K562 (cell line): ENCODE measurements at regions not wholly inside any gene's neighbourhood (a gene's known extent, or its start where the extent isn't known, plus 50 kb on each side); places are given as distances from the start of the nearest gene placed in this dataset.
"Not testable (repeated sequence)": the region's sequence is repeated elsewhere in the genome, so short reads cannot be mapped to it uniquely, and the experiment has no call there.

ENCODE experiments used
- ATAC-seq: fragments of 200-7000 bp; cut with Tn5 transposase; 3 replicates; pipeline ENCODE4 v1.9.1; 2020; ENCODE audit warnings: moderate library complexity
- BruUV-seq: library from RNA; stranded (reverse); fragments of 400-500 nt; replicated peaks from 2 replicates; lab custom pipeline; 2021; lab: Mats Ljungman, UMichigan
- CTCF ChIA-PET: fragments of 300-600 bp; formaldehyde crosslinking; extraction: SDS; loops from one replicate; lab custom pipeline; 2021; ENCODE audit warnings: low intra/inter-chr PET ratio; lab: Yijun Ruan, JAX
- POLR2A ChIA-PET: fragments of 300-600, 350-650 bp; sonication (Branson Sonifier 250); formaldehyde crosslinking; extraction: SDS; loops from one replicate; lab custom pipeline; 2021; ENCODE audit warnings: antibody characterized with exemption, inconsistent platforms; lab: Yijun Ruan, JAX
- DNase-seq, 4 experiments: peaks; one replicate each; pipeline versions ENCODE4 v3.0.0 to v3.0.0-alpha.2; 2011 to 2018; ENCODE audit warnings: low spot score in 3 of 4, mixed read lengths in 3 of 4; ENCODE audit errors: extremely low read depth in 1 of 4
- FAIRE-seq: peaks from 2 replicates; lab custom pipeline; 2011; peaks lifted over from hg19 to GRCh38; lab: Jason Lieb, UNC
- H2AFZ ChIP-seq: 2 replicates; pipeline ENCODE4 v1.6.0; 2011; ENCODE audit warnings: low read depth, low read length, control low read depth, inconsistent platforms
- H3K27ac ChIP-seq: fragments of 200-600 bp; 3 replicates; pipeline ENCODE4 v1.8.0; 2011; ENCODE audit warnings: low read depth, mild to moderate bottlenecking, control low read depth, inconsistent platforms, low read length, moderate library complexity, mixed read lengths; ENCODE audit errors: extremely low read depth
- H3K27me3 ChIP-seq, 2 experiments: fragments of 300-600 bp in 1 of 2; 2 replicates in 1 of 2; 3 replicates in 1 of 2; pipeline versions ENCODE4 v1.6.0 to v1.8.0; 2011; ENCODE audit warnings: inconsistent platforms in 2 of 2, low read length in 2 of 2, mild to moderate bottlenecking in 1 of 2, mixed read lengths in 1 of 2, moderate library complexity in 1 of 2; ENCODE audit not compliant: control insufficient read depth in 2 of 2, insufficient read depth in 2 of 2
- H3K36me3 ChIP-seq: fragments of 300-600 bp; 3 replicates; pipeline ENCODE4 v1.8.0; 2011; ENCODE audit warnings: mild to moderate bottlenecking, low read length, inconsistent platforms; ENCODE audit not compliant: control insufficient read depth, insufficient read depth
- H3K4me1 ChIP-seq, 2 experiments: fragments of 200-600 bp in 1 of 2; replicated peaks in 1 of 2; 2 replicates in 1 of 2; 3 replicates in 1 of 2; pipeline versions ENCODE4 v1.5.1 to v1.8.0; 2011; ENCODE audit warnings: inconsistent platforms in 2 of 2, low read length in 2 of 2, mild to moderate bottlenecking in 1 of 2, mixed read lengths in 1 of 2, moderate library complexity in 1 of 2; ENCODE audit not compliant: control insufficient read depth in 2 of 2, insufficient read depth in 2 of 2
- H3K4me2 ChIP-seq: 2 replicates; pipeline ENCODE4 v1.6.1; 2011; ENCODE audit warnings: low read length, control low read depth, inconsistent platforms, mixed read lengths; ENCODE audit not compliant: insufficient read depth
- H3K4me3 ChIP-seq: fragments of 200-600 bp; sonication (generic), shearing (Covaris generic); 2 replicates; pipeline ENCODE4 v1.5.1; 2016; ENCODE audit warnings: control low read depth, inconsistent platforms
- H3K79me2 ChIP-seq: fragments of 200-600 bp; 3 replicates; pipeline ENCODE4 v1.8.0; 2011; ENCODE audit warnings: low read length, inconsistent platforms; ENCODE audit not compliant: control insufficient read depth, insufficient read depth
- H3K9ac ChIP-seq, 2 experiments: 2 replicates each; pipeline versions ENCODE4 v1.6.0 to v1.6.1; 2011; ENCODE audit warnings: low read depth in 2 of 2, low read length in 2 of 2, control low read depth in 1 of 2, inconsistent platforms in 1 of 2, mild to moderate bottlenecking in 1 of 2, mixed read lengths in 1 of 2; ENCODE audit not compliant: insufficient read depth in 1 of 2
- H3K9me1 ChIP-seq: one replicate; pipeline ENCODE4 v1.6.0; 2011; ENCODE audit warnings: inconsistent platforms, mild to moderate bottlenecking, low read length, moderate library complexity; ENCODE audit not compliant: control insufficient read depth, insufficient read depth
- H3K9me3 ChIP-seq: replicated peaks from 2 replicates; pipeline ENCODE4 v1.5.1; 2011; ENCODE audit warnings: low read depth, low read length, inconsistent platforms; ENCODE audit not compliant: control insufficient read depth, insufficient read depth
- H4K20me1 ChIP-seq: replicated peaks from 2 replicates; pipeline ENCODE4 v1.6.1; 2011; ENCODE audit warnings: low read length, inconsistent platforms, mixed read lengths; ENCODE audit not compliant: control insufficient read depth, insufficient read depth
- CBX3 ChIP-seq, 2 experiments: IDR thresholded peaks; 1 replicate in 1 of 2; 2 replicates in 1 of 2; pipeline ENCODE4 v1.6.1; 2012; ENCODE audit warnings: inconsistent platforms in 2 of 2, low read length in 2 of 2, borderline replicate concordance in 1 of 2, control low read depth in 1 of 2
- FOXK2 ChIP-seq, 2 experiments: fragments of 450-650 bp; IDR thresholded peaks in 1 of 2; conservative IDR thresholded peaks in 1 of 2; 2 replicates each; pipeline ENCODE4 v1.6.1; 2016; ENCODE audit warnings: low read depth in 2 of 2, mild to moderate bottlenecking in 1 of 2
- GATAD2B ChIP-seq: fragments of 450-650 bp; IDR thresholded peaks from 2 replicates; pipeline ENCODE4 v1.6.1; 2017; ENCODE audit warnings: mild to moderate bottlenecking, borderline replicate concordance
- PBX2 ChIP-seq, 2 experiments: IDR thresholded peaks in 1 of 2; conservative IDR thresholded peaks in 1 of 2; 2 replicates each; pipeline ENCODE4 v1.6.1; 2016; ENCODE audit warnings: low read depth in 2 of 2, mild to moderate bottlenecking in 1 of 2, missing compliant biosample characterization in 1 of 2, missing genetic modification characterization in 1 of 2, moderate library complexity in 1 of 2
- RCOR1 ChIP-seq, 2 experiments: IDR thresholded peaks; 2 replicates each; pipeline ENCODE4 v1.6.1; 2012; ENCODE audit warnings: low read depth in 2 of 2, low read length in 2 of 2, borderline replicate concordance in 1 of 2, improper control_type of control experiment in 1 of 2
- WGBS: fragments of 100-300 bp; shearing (Covaris generic); methylation state at CpG from one replicate; pipeline ENCODE4 v1.1.6; 2016; ENCODE audit warnings: low coverage, mixed read lengths; ENCODE audit not compliant: insufficient coverage; ENCODE audit errors: missing lambda C conversion rate; 5-methylcytosine and 5-hydroxymethylcytosine counted together
- in situ Hi-C: fragments of 300-500 bp; cut with MboI; formaldehyde crosslinking; loops from 4 replicates; pipeline ENCODE4 v1.15.0; 2018; ENCODE audit warnings: inconsistent platforms, mixed read lengths
- intact Hi-C: fragments of 100-400 bp; cut with micrococcal nuclease; formaldehyde crosslinking; loops from 2 replicates; pipeline ENCODE4 v1.14.2; 2022
- TF ChIP-seq, protein P1 (sequence below): fragments of 450-650 bp; IDR thresholded peaks from 2 replicates; pipeline ENCODE4 v1.6.1; 2016
- TF ChIP-seq, protein P2 (sequence below), 2 experiments: fragments of 450-650 bp; formaldehyde crosslinking in 1 of 2; IDR thresholded peaks; 2 replicates each; pipeline versions ENCODE4 v1.4.0 to v1.6.1; 2014 to 2020; ENCODE audit warnings: mild to moderate bottlenecking in 2 of 2, borderline replicate concordance in 1 of 2, low read depth in 1 of 2

DNA sequence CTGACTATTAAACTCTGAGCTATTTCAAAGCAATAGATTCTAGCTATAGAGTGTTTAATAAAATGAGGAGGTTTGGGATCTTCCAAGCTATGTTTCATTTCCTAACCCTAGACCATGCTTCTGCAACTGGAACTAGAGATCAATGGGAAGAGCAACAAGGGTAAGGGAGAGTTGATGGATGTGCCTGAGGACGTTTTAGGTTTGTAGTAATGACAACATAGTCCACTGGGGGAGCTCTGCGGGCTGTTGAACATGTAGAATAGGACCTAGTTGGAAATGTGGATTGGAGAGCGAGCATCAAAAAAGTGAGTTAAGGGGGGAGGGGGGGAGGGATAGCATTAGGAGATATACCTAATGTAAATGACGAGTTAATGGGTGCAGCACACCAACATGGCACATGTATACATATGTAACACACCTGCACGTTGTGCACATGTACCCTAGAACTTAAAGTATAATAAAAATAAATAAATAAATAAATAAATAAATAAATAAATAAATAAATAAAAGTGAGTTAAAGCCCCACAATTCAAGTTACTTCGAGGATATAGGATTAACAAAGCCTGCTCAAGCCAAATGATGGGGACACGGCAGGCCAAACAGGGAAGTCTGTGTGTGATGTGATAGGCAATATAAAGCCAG, 165.7 kb upstream of the HES1 start:
- BruUV-seq; H3K9me1 ChIP-seq; H3K4me2 ChIP-seq; H3K79me2 ChIP-seq; H3K9ac ChIP-seq; H4K20me1 ChIP-seq; H3K27ac ChIP-seq; H3K27me3 ChIP-seq; H3K9me3 ChIP-seq; in situ Hi-C loops; H3K4me3 ChIP-seq; H3K36me3 ChIP-seq; TF ChIP-seq PBX2 (CRISPR knock-in tag; IDR thresholded peaks at IDR 0.05; ENCODE audit: low read depth): not testable (repeated sequence)
- FAIRE-seq (peak; percentile 74), ATAC-seq (peak; percentile 91), DNase-seq (peak; percentile 71 to 82 (median 74))
- intact Hi-C loops = loop anchor here (10.0 kb wide), 1 partner anchor 165 kb away; the partner anchor contains the start of gene HES1
- WGBS = 19% methylated on average over 5 of the region's 7 CpGs
- POLR2A ChIA-PET = interaction anchor here (0.6 to 1.7 kb wide), 3 partner anchors 10 to 167 kb away, joined by 3 to 12 read pairs (median 6); partner anchors contain the start of gene HES1
- CTCF ChIA-PET = interaction anchor here (0.6 kb wide), 1 partner anchor 168 kb away, joined by 3 read pairs; no protein-coding TSS in a partner anchor
- H2AFZ ChIP-seq = peak overlapping the region; percentile 73
- peaks cover 6 to 14% of the 10 kb centered on the region in 2 experiments; a peak in 4 of 5 replicates for H3K4me1 ChIP-seq
- TF ChIP-seq, protein P1, sequence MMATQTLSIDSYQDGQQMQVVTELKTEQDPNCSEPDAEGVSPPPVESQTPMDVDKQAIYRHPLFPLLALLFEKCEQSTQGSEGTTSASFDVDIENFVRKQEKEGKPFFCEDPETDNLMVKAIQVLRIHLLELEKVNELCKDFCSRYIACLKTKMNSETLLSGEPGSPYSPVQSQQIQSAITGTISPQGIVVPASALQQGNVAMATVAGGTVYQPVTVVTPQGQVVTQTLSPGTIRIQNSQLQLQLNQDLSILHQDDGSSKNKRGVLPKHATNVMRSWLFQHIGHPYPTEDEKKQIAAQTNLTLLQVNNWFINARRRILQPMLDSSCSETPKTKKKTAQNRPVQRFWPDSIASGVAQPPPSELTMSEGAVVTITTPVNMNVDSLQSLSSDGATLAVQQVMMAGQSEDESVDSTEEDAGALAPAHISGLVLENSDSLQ = peak; percentile 87
- peak in 1 of 2 experiments; percentile 73; a peak in 1 of 3 replicates for TF ChIP-seq CBX3 (IDR thresholded peaks at IDR 0.05; ENCODE audit: borderline replicate concordance in 1 of 2, low read length in 2 of 2)
- TF ChIP-seq FOXK2 (conservative IDR thresholded peaks at IDR 0.05 in 1 of 2, IDR thresholded peaks at IDR 0.05 in 1 of 2; ENCODE audit: low read depth in 2 of 2) = peak; percentile 54 to 55; a peak in 1 of 4 replicates
- TF ChIP-seq, protein P2, sequence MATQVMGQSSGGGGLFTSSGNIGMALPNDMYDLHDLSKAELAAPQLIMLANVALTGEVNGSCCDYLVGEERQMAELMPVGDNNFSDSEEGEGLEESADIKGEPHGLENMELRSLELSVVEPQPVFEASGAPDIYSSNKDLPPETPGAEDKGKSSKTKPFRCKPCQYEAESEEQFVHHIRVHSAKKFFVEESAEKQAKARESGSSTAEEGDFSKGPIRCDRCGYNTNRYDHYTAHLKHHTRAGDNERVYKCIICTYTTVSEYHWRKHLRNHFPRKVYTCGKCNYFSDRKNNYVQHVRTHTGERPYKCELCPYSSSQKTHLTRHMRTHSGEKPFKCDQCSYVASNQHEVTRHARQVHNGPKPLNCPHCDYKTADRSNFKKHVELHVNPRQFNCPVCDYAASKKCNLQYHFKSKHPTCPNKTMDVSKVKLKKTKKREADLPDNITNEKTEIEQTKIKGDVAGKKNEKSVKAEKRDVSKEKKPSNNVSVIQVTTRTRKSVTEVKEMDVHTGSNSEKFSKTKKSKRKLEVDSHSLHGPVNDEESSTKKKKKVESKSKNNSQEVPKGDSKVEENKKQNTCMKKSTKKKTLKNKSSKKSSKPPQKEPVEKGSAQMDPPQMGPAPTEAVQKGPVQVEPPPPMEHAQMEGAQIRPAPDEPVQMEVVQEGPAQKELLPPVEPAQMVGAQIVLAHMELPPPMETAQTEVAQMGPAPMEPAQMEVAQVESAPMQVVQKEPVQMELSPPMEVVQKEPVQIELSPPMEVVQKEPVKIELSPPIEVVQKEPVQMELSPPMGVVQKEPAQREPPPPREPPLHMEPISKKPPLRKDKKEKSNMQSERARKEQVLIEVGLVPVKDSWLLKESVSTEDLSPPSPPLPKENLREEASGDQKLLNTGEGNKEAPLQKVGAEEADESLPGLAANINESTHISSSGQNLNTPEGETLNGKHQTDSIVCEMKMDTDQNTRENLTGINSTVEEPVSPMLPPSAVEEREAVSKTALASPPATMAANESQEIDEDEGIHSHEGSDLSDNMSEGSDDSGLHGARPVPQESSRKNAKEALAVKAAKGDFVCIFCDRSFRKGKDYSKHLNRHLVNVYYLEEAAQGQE (IDR thresholded peaks at IDR 0.05; ENCODE audit: borderline replicate concordance) = peak; percentile 60; the same call in 1 of the 2 replicates
- TF ChIP-seq, protein P2 (CRISPR knock-in tag; IDR thresholded peaks at IDR 0.05; ENCODE audit: low read depth) = not testable (repeated sequence)
- TF ChIP-seq RCOR1 (IDR thresholded peaks at IDR 0.05; ENCODE audit: borderline replicate concordance in 1 of 2, low read depth in 2 of 2, low read length in 2 of 2) = peak in 1 of 2 experiments; percentile 38; a peak in 1 of 4 replicates
- peak; percentile 66 for TF ChIP-seq PBX2 (tag; conservative IDR thresholded peaks at IDR 0.05; ENCODE audit: low read depth)
- TF ChIP-seq GATAD2B = 0 out of 2 replicates have a peak, but pooled peaks have one; percentile 31
